Astrocyte (in vitro differentiated cells and primary cell): ENCODE measurements at regions not wholly inside any gene's neighbourhood (a gene's known extent, or its start where the extent isn't known, plus 50 kb on each side); places are given as distances from the start of the nearest gene placed in this dataset.

Experiments used
- DNase-seq: peaks from one replicate; pipeline ENCODE4 v3.0.0-alpha.2; 2010; ENCODE audit warnings: low read depth
- FAIRE-seq: peaks from 2 replicates; lab custom pipeline; 2011; peaks lifted over from hg19 to GRCh38; lab: Jason Lieb, UNC
- H2AFZ ChIP-seq: 2 replicates; pipeline ENCODE4 v1.6.0; 2012; ENCODE audit warnings: low read depth, low read length, inconsistent platforms
- H3K27ac ChIP-seq: 2 replicates; pipeline ENCODE4 v1.5.1; 2011; ENCODE audit warnings: low read depth, low read length, inconsistent platforms
- H3K27me3 ChIP-seq: 2 replicates; pipeline ENCODE4 v1.6.0; 2011; ENCODE audit warnings: low read length, inconsistent platforms; ENCODE audit not compliant: insufficient read depth
- H3K36me3 ChIP-seq: 2 replicates; pipeline ENCODE4 v1.5.1; 2011; ENCODE audit warnings: low read length, inconsistent platforms; ENCODE audit not compliant: insufficient read depth
- H3K4me1 ChIP-seq: 2 replicates; pipeline ENCODE4 v1.5.1; 2011; ENCODE audit warnings: low read length, inconsistent platforms; ENCODE audit not compliant: insufficient read depth
- H3K4me2 ChIP-seq: 2 replicates; pipeline ENCODE4 v1.6.0; 2012; ENCODE audit warnings: low read length, inconsistent platforms
- H3K4me3 ChIP-seq: 2 replicates; pipeline ENCODE4 v1.5.1; 2011; ENCODE audit warnings: low read depth, mild to moderate bottlenecking, low read length, inconsistent platforms; ENCODE audit not compliant: insufficient read depth
- H3K79me2 ChIP-seq: 2 replicates; pipeline ENCODE4 v1.6.0; 2012; ENCODE audit warnings: mild to moderate bottlenecking, low read length, inconsistent platforms; ENCODE audit not compliant: insufficient read depth
- H3K9ac ChIP-seq: 2 replicates; pipeline ENCODE4 v1.6.0; 2012; ENCODE audit warnings: mild to moderate bottlenecking, low read length, inconsistent platforms
- H3K9me3 ChIP-seq: 2 replicates; pipeline ENCODE4 v1.5.1; 2012; ENCODE audit warnings: low read depth, mild to moderate bottlenecking, low read length, inconsistent platforms; ENCODE audit not compliant: insufficient read depth
- H4K20me1 ChIP-seq: 2 replicates; pipeline ENCODE4 v1.6.0; 2012; ENCODE audit warnings: low read length, inconsistent platforms; ENCODE audit not compliant: insufficient read depth
- H3K27ac Mint-ChIP-seq: one replicate; pipeline ENCODE4 v1.8.0; 2021; ENCODE audit warnings: mild to moderate bottlenecking, mixed read lengths; ENCODE audit not compliant: unreplicated experiment
- H3K27me3 Mint-ChIP-seq: one replicate; pipeline ENCODE4 v1.8.0; 2021; ENCODE audit warnings: low read depth, mixed read lengths; ENCODE audit not compliant: unreplicated experiment
- H3K36me3 Mint-ChIP-seq: one replicate; pipeline ENCODE4 v1.8.0; 2021; ENCODE audit warnings: low read depth, mixed read lengths; ENCODE audit not compliant: unreplicated experiment
- H3K4me1 Mint-ChIP-seq: one replicate; pipeline ENCODE4 v1.8.0; 2021; ENCODE audit warnings: low read depth, mixed read lengths; ENCODE audit not compliant: unreplicated experiment
- H3K4me3 Mint-ChIP-seq: one replicate; pipeline ENCODE4 v1.8.0; 2021; ENCODE audit warnings: mild to moderate bottlenecking, moderate library complexity, mixed read lengths; ENCODE audit not compliant: unreplicated experiment
- H3K9me3 Mint-ChIP-seq: one replicate; pipeline ENCODE4 v1.8.0; 2021; ENCODE audit warnings: mild to moderate bottlenecking, mixed read lengths; ENCODE audit not compliant: unreplicated experiment
- EZH2 ChIP-seq: IDR thresholded peaks from 2 replicates; pipeline ENCODE4 v1.6.1; 2012; ENCODE audit warnings: mild to moderate bottlenecking, low read length, inconsistent platforms; ENCODE audit not compliant: insufficient read depth
- TF ChIP-seq, protein P1 (sequence below): IDR thresholded peaks from 2 replicates; pipeline ENCODE4 v1.5.1; 2011; ENCODE audit warnings: low read depth, mild to moderate bottlenecking, inconsistent platforms, low read length, moderate library complexity; ENCODE audit not compliant: insufficient read depth

DNA sequence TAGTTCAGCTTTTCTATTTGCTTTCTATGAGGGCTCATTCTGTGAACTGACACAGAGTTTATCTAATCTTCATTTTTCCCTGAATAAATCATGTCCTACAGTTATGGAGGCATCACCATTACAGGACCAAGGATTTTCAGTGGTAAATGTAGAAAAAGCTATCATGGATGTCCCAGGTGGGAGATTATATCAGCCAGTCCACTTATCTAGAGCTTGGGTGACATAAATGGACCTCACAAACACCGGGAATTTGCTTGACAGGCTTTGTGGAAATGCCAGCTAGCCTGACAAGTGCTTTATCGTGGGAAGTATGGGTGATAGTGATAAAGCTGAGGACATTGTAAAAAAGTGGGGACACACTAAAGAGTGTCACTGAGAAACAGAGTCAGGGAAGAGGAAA is 1015.2 kb upstream of the SLIT2 start:
- H4K20me1 ChIP-seq, result no peaks in the 10 kb centered on the region
- H3K27me3 Mint-ChIP-seq, result peaks cover 3% of the 10 kb centered on the region
- H3K4me3 Mint-ChIP-seq, result no peak overlapping the region
- no peaks in the 10 kb centered on the region for H3K79me2 ChIP-seq
- no peak overlapping the region for H3K27ac ChIP-seq
- no peak for DNase-seq
- no peaks in the 10 kb centered on the region for H3K36me3 Mint-ChIP-seq
- H3K4me2 ChIP-seq, result no peak overlapping the region
- no peak overlapping the region for H3K9ac ChIP-seq
- no peak overlapping the region for H3K4me3 ChIP-seq
- H3K27ac Mint-ChIP-seq, result no peak overlapping the region
- no peaks in the 10 kb centered on the region for H3K9me3 Mint-ChIP-seq
- no peak overlapping the region for H2AFZ ChIP-seq
- H3K27me3 ChIP-seq, result no peaks in the 10 kb centered on the region
- FAIRE-seq, result no peak
- H3K4me1 Mint-ChIP-seq, result peaks cover 12% of the 10 kb centered on the region
- H3K36me3 ChIP-seq, result no peaks in the 10 kb centered on the region
- no peaks in the 10 kb centered on the region for H3K9me3 ChIP-seq
- no peaks in the 10 kb centered on the region for H3K4me1 ChIP-seq
- TF ChIP-seq, protein P1, sequence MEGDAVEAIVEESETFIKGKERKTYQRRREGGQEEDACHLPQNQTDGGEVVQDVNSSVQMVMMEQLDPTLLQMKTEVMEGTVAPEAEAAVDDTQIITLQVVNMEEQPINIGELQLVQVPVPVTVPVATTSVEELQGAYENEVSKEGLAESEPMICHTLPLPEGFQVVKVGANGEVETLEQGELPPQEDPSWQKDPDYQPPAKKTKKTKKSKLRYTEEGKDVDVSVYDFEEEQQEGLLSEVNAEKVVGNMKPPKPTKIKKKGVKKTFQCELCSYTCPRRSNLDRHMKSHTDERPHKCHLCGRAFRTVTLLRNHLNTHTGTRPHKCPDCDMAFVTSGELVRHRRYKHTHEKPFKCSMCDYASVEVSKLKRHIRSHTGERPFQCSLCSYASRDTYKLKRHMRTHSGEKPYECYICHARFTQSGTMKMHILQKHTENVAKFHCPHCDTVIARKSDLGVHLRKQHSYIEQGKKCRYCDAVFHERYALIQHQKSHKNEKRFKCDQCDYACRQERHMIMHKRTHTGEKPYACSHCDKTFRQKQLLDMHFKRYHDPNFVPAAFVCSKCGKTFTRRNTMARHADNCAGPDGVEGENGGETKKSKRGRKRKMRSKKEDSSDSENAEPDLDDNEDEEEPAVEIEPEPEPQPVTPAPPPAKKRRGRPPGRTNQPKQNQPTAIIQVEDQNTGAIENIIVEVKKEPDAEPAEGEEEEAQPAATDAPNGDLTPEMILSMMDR, result no peak
- TF ChIP-seq EZH2, result no peak

- H3K27me3 Mint-ChIP-seq, result peaks cover 3% of the 10 kb centered on the region
- H3K79me2 ChIP-seq, result no peaks in the 10 kb centered on the region
- no peak overlapping the region for H2AFZ ChIP-seq
- DNase-seq (no peak), FAIRE-seq (no peak)
- H3K9me3 Mint-ChIP-seq, result no peaks in the 10 kb centered on the region
- H3K9ac ChIP-seq, result no peak overlapping the region
- no peak overlapping the region for H3K4me3 Mint-ChIP-seq
- H3K27ac ChIP-seq, result no peak overlapping the region
- H3K9me3 ChIP-seq, result no peaks in the 10 kb centered on the region
- no peaks in the 10 kb centered on the region for H3K36me3 ChIP-seq
- no peaks in the 10 kb centered on the region for H3K27me3 ChIP-seq
- no peak for TF ChIP-seq EZH2
- TF ChIP-seq, protein P1, result no peak
- no peak overlapping the region for H3K27ac Mint-ChIP-seq
- H3K36me3 Mint-ChIP-seq, result no peaks in the 10 kb centered on the region
- no peak overlapping the region for H3K4me2 ChIP-seq
- no peak overlapping the region for H3K4me3 ChIP-seq
- no peaks in the 10 kb centered on the region for H3K4me1 Mint-ChIP-seq
- H4K20me1 ChIP-seq, result no peaks in the 10 kb centered on the region
- no peaks in the 10 kb centered on the region for H3K4me1 ChIP-seq
These were observed 1020.7 kb upstream of the SLIT2 start for GRCh38 chr4:19230906-19231545.

- Mint-ChIP-seq H3K9me3 (no peaks in the 10 kb centered on the region), H3K4me3 (no peak overlapping the region), H3K27ac (no peak overlapping the region), H3K4me1 (no peaks in the 10 kb centered on the region), H3K27me3 (no peaks in the 10 kb centered on the region), H3K36me3 (no peaks in the 10 kb centered on the region)
- Histone ChIP-seq H3K9me3 (no peaks in the 10 kb centered on the region), H3K27ac (no peak overlapping the region), H3K79me2 (no peaks in the 10 kb centered on the region), H4K20me1 (no peaks in the 10 kb centered on the region), H3K4me3 (no peak overlapping the region), H3K4me2 (no peak overlapping the region), H3K9ac (no peak overlapping the region), H2AFZ (no peak overlapping the region), H3K36me3 (no peaks in the 10 kb centered on the region), H3K27me3 (no peaks in the 10 kb centered on the region), H3K4me1 (no peaks in the 10 kb centered on the region)
- DNase-seq, result no peak
- no peak for FAIRE-seq
- TF ChIP-seq EZH2, result no peak
- TF ChIP-seq, protein P1, result no peak
These were observed 1024.0 kb upstream of the SLIT2 start for GRCh38 chr4:19227701-19228100.
